HFF-Myc (cell line): ENCODE measurements at regions not wholly inside any gene's neighbourhood (a gene's known extent, or its start where the extent isn't known, plus 50 kb on each side); places are given as distances from the start of the nearest gene placed in this dataset.

Experiments used
- DNase-seq: peaks from one replicate; pipeline ENCODE4 v3.0.0-alpha.2; 2011; ENCODE audit warnings: low read depth; ENCODE audit errors: extremely low read depth
- H3K4me3 ChIP-seq: replicated peaks from 2 replicates; pipeline ENCODE4 v1.5.1; 2011; ENCODE audit warnings: low read depth, mild to moderate bottlenecking, control low read depth, low read length
- CTCF ChIP-seq: IDR thresholded peaks from 2 replicates; pipeline ENCODE4 v1.5.1; 2012; ENCODE audit warnings: mild to moderate bottlenecking, low read depth, low read length, control low read depth; ENCODE audit errors: missing control alignments

GRCh38 chr14:99339551-99339950 is 67.6 kb upstream of the BCL11B start:
- H3K4me3 ChIP-seq: no peak overlapping the region
- TF ChIP-seq CTCF: no peak
- DNase-seq: no peak

- no peak overlapping the region for H3K4me3 ChIP-seq
- no peak for TF ChIP-seq CTCF
- DNase-seq: no peak
These were observed 66.3 kb upstream of the BCL11B start for GRCh38 chr14:99338313-99338712.

- no peak for TF ChIP-seq CTCF
- H3K4me3 ChIP-seq: no peak overlapping the region
- no peak for DNase-seq
These were observed 62.0 kb upstream of the BCL11B start for GRCh38 chr14:99333841-99334635.

- DNase-seq: no peak
- no peak for TF ChIP-seq CTCF
- no peak overlapping the region for H3K4me3 ChIP-seq
These were observed 61.2 kb upstream of the BCL11B start for GRCh38 chr14:99333214-99333613.

GRCh38 chr14:99331811-99332210 is 59.8 kb upstream of the BCL11B start:
- DNase-seq: no peak

GRCh38 chr14:99330316-99331240 is 58.6 kb upstream of the BCL11B start:
- TF ChIP-seq CTCF: no peak

More at GRCh38 chr14:99331811-99332210, 59.8 kb upstream of the BCL11B start:
- no peak for TF ChIP-seq CTCF
- no peak overlapping the region for H3K4me3 ChIP-seq

More at GRCh38 chr14:99330316-99331240, 58.6 kb upstream of the BCL11B start:
- H3K4me3 ChIP-seq: no peak overlapping the region
- no peak for DNase-seq
